C4-2B (cell line): ENCODE measurements at regions not wholly inside any gene's neighbourhood (a gene's known extent, or its start where the extent isn't known, plus 50 kb on each side); places are given as distances from the start of the nearest gene placed in this dataset.

Experiments
- H3K27ac ChIP-seq: fragments of 450-650 bp; 2 replicates; pipeline ENCODE4 v1.5.1; 2017
- ZFX ChIP-seq: fragments of 450-650 bp; IDR thresholded peaks from 2 replicates; pipeline ENCODE4 v1.6.1; 2017
- TF ChIP-seq, protein P1 (sequence below): fragments of 450-650 bp; conservative IDR thresholded peaks from 2 replicates; pipeline ENCODE4 v1.5.1; 2017; ENCODE audit warnings: mild to moderate bottlenecking

GRCh38 chr6:91280494-91280830 lies 693.6 kb upstream of the MAP3K7 start:
- H3K27ac ChIP-seq = no peak overlapping the region
- TF ChIP-seq, protein P1, sequence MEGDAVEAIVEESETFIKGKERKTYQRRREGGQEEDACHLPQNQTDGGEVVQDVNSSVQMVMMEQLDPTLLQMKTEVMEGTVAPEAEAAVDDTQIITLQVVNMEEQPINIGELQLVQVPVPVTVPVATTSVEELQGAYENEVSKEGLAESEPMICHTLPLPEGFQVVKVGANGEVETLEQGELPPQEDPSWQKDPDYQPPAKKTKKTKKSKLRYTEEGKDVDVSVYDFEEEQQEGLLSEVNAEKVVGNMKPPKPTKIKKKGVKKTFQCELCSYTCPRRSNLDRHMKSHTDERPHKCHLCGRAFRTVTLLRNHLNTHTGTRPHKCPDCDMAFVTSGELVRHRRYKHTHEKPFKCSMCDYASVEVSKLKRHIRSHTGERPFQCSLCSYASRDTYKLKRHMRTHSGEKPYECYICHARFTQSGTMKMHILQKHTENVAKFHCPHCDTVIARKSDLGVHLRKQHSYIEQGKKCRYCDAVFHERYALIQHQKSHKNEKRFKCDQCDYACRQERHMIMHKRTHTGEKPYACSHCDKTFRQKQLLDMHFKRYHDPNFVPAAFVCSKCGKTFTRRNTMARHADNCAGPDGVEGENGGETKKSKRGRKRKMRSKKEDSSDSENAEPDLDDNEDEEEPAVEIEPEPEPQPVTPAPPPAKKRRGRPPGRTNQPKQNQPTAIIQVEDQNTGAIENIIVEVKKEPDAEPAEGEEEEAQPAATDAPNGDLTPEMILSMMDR = no peak
- no peak for TF ChIP-seq ZFX

GRCh38 chr6:91279740-91280493 lies 693.0 kb upstream of the MAP3K7 start:
- TF ChIP-seq, protein P1 = no peak
- TF ChIP-seq ZFX = no peak
- H3K27ac ChIP-seq = no peak overlapping the region

GRCh38 chr6:91278416-91278815 lies 691.5 kb upstream of the MAP3K7 start:
- TF ChIP-seq ZFX = no peak
- TF ChIP-seq, protein P1 = no peak
- no peak overlapping the region for H3K27ac ChIP-seq

DNA sequence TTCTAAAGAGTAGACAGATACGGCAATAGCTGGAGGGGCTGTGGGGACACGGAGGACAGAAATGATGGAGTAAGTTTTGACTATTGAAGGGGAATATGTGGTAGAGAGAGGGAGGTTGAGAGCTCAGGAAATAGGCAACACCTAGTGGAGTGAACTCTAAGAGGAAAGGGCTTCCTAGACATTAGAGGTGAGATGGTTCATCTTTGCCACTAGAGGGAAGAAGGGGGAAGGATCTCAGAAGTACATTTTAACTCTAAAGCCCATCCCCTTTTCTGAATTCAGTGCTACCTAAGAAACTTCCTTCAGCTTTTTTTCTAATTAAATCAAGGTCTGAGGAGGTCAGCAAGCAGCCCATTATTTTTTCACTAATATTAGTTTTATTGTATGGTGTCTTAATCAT lies 689.4 kb upstream of the MAP3K7 start:
- no peak overlapping the region for H3K27ac ChIP-seq
- TF ChIP-seq, protein P1 = peak; percentile 65
- TF ChIP-seq ZFX = no peak

GRCh38 chr6:91273729-91274128 lies 686.9 kb upstream of the MAP3K7 start:
- TF ChIP-seq ZFX = no peak
- TF ChIP-seq, protein P1 = no peak

DNA sequence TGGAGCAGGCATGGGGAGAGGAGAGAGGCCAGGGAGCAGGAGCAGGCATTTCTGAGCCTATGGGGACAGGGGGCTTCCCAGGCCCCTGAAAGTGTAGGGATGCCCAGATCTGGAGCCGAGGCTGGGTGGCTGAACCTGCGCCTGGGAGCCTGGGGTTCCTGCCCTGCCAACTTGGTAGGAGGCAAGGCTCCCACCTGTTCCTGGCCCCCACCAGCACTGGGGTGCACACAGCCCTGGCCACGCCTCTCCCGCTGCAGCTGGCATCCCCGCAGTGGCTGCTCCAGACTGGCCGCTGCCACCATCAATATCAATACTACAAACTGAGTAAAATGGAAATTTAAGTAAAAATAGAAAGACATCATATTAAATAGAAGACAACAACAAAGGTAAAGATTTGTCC lies 684.9 kb upstream of the MAP3K7 start:
- no peak for TF ChIP-seq ZFX
- TF ChIP-seq, protein P1 = no peak
- H3K27ac ChIP-seq = no peak overlapping the region

More at GRCh38 chr6:91273729-91274128, 686.9 kb upstream of the MAP3K7 start:
- H3K27ac ChIP-seq = no peak overlapping the region

- TF ChIP-seq, protein P1 = no peak
- TF ChIP-seq ZFX = no peak
- H3K27ac ChIP-seq = no peak overlapping the region
Observed at GRCh38 chr6:91268941-91269340, 682.1 kb upstream of the MAP3K7 start.
